ENCODE measurements at regions not wholly inside any gene's neighbourhood (a gene's known extent, or its start where the extent isn't known, plus 50 kb on each side); places are given as distances from the start of the nearest gene placed in this dataset.
"Not testable (repeated sequence)": the region's sequence is repeated elsewhere in the genome, so short reads cannot be mapped to it uniquely, and the experiment has no call there.

- no peak for DNase-seq
Observed at GRCh38 chr7:119482671-119483070, 790.3 kb upstream of the KCND2 start.

- DNase-seq, result no peak
Observed at GRCh38 chr7:119483364-119483763, 789.6 kb upstream of the KCND2 start.

GRCh38 chr7:119514326-119514725 is 758.6 kb upstream of the KCND2 start:
- DNase-seq, result no peak

DNA sequence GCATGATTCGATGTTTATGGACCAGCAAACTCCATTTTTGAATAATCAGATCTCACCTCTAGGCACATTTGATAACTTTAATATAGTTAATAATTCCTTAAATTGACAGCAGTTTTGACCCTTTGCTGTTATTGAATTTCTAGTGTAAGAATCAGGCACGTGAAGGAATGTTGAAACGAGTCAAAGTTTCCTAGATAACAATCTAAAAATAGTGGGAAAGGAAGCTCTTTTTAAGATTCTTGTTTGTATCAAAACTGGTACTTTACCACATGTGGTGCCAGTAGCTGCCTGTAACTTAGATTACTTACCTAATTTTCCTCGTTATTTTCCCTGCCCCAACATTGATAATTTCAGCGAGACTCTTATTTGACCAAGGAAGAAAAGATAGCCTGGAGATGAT is 757.8 kb upstream of the KCND2 start:
- DNase-seq, result no peak

DNA sequence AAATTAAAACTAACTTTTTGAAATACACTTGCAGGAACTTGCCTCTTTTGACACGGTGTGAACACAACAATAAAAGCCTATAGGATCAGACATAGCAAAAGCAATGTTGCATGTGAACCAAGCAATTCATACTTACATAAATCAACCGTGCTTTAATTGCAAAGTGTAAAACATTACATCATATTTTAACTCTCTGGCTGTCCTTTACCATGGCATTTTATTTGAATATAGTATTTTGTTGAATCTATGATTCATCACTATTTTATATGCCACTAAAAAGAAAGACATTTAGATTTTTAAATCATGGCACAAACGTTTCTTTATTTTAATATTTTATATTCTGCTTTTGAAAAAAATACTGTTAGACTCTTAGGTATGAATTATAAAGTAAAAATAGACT is 757.0 kb upstream of the KCND2 start:
- DNase-seq, result no peak

GRCh38 chr7:119522263-119522662 is 750.7 kb upstream of the KCND2 start:
- no peak for DNase-seq

DNA sequence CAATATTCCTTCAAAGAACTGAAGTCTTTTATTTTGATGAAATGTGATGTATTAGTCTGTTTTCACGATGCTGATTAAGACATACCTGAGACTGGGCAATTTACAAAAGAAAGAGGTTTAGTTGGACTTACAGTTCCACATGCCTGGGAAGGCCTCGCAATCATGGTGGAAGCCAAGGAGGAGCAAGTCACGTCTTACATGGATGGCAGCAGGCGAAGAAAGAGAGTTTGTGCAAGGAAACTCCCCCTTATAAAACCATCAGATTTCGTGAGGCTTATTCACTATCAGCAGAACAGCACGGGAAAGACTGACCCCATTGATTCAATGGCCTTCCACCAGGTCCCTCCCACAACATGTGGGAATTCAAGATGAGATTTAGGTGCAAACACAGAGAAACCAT is 750.3 kb upstream of the KCND2 start:
- DNase-seq, result no peak

- no peak for DNase-seq
Observed at GRCh38 chr7:119545118-119545517, 727.9 kb upstream of the KCND2 start.

- no peak for DNase-seq
Observed at GRCh38 chr7:119555788-119556187, 717.2 kb upstream of the KCND2 start.

GRCh38 chr7:119556436-119556835 is 716.5 kb upstream of the KCND2 start:
- DNase-seq, result no peak

- no peak for DNase-seq
Observed at GRCh38 chr7:119561751-119562150, 711.2 kb upstream of the KCND2 start.

DNA sequence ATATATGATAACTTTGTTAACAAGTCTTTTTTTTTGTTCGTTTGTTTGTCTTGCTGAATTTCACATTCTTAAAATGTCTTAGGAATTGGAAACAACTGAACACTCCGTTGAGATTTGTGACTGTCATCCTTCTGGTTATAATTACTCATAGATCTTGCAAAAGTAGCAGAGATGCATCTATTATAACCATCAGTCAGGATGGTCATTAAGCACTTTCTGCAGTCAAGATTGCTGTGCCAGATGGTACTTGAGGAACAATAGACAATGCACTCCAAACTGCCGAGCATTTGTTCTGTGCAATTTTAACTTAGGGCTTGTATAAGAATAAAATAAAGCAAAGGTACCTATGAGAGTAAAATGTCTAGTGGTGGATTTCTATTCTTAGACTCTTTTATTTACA is 710.1 kb upstream of the KCND2 start:
- no peak for DNase-seq

- DNase-seq, result no peak
Observed at GRCh38 chr7:119571666-119572065, 701.3 kb upstream of the KCND2 start.

- no peak for DNase-seq
Observed at GRCh38 chr7:119572132-119572531, 700.8 kb upstream of the KCND2 start.

GRCh38 chr7:119572541-119572940 is 700.4 kb upstream of the KCND2 start:
- DNase-seq, result no peak

- DNase-seq, result no peak
Observed at GRCh38 chr7:119578116-119578515, 694.9 kb upstream of the KCND2 start.

DNA sequence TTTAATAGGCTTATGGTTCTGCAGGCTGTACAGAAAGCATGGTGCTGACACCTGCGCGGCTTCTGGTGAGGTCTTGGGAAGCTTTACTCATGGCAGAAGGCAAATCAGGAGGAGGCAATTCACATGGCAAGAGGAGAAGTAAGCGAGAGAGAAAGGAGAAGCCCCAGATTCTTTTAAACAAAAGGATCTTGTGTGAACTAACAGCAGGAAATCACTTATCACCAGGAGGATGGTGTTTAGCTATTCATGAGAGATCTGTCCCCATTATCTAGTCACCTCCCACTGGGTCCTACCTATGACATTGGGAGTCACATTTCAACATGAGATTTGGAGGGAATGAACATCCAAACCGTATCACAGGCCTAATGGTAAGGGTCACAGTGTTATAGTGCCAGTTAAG is 678.0 kb upstream of the KCND2 start:
- no peak for DNase-seq

- no peak for DNase-seq
Observed at GRCh38 chr7:119596651-119597050, 676.3 kb upstream of the KCND2 start.

DNA sequence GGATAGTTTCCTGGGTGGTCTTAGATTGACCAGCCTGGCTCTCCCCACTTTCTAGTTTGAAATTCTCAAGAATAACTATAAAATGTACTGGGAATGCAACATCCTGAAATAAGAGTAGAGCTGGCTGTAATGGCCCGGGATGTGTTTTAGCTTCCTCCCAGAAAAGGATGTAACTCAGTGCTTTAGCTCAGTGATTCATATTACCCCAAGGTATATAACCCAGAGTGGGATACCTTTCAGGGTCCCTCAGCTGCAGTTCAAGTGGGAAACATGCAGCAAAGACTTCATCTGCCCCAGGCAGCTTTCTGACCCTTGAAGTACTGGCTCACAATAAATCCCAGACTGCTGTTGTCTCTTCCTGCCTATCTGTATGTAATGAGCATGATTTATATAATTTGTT is 666.7 kb upstream of the KCND2 start:
- DNase-seq, result no peak

DNA sequence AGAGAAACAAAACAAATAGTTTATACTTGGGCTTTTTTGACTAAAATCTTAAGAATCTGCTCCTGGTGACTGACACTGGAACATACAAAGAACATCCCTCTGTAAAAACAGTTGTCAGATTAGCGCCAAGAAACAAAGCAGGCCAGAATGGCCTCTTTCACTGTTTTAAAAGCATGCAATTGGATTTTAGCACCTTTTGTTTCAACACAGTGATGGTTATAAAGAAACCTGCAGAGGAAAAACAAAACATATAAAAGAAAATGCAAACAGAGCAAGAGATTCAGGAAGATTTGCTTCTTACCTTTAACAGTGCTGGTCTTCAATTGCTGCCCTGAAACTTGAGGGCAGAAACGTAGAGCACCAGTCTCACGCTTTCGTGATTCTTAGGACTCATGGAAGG is 652.2 kb upstream of the KCND2 start:
- no peak for DNase-seq

GRCh38 chr7:119623427-119623826 is 649.5 kb upstream of the KCND2 start:
- DNase-seq, result no peak

DNA sequence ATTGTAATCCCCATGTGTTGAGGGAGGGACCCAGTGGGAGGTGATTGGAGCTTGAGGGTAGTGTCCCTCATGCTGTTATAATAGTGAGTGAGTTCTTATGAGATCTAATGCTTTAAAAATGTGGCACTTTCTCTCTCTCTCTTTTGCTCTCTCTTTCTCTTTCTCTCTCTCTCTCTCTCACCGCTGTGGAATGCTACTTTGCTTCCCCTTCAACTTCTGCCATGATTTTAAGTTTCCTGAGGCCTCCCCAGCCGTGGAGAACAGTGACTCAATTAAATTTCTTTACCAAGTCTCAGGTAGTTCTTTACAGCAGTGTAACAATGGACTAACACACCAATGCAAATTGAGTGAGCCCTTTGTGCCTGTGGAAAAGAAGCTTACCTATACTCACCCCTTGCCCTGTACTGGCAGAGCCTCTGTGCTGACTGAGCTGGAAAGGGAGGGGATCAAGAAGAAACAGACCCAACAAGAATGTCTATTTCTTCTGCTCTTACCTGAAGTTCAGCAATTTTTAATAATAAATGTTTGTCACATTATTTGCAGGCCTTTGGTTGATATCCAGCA is 642.5 kb upstream of the KCND2 start:
- no peak for DNase-seq

DNA sequence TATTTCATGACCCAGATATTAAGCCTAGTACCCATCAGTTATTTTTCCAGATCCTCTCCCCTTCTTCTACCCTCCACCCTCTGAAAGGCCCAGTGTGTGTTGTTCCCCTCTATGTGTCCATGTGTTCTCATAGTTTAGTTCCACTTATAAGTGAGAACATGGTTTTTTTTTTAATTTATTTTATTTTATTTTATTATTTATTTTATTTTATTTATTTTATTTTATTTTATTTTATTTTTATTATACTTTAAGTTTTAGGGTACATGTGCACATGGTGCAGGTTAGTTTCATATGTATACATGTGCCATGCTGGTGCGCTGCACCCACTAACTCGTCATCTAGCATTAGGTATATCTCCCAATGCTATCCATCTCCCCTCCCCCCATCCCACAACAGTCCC is 639.2 kb upstream of the KCND2 start:
- DNase-seq, result not testable (repeated sequence)

DNA sequence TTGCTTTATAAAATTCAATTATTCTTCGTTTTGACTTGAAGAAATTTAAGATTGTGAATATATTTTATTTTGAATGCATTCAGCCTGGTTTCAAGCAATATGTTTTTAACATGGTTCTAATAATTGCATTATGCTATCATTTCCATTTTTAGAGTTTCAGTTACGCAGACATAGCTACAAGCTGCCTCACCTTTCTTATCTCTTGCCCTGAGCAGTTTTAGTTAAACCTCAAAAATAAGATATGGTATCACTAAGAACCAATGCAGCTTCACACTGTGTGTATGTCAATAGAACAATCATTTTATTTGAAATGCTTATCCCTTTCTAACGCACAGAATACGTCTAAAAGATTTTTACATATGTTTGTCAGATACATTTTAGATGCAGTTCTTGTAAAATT is 632.6 kb upstream of the KCND2 start:
- no peak for DNase-seq

DNA sequence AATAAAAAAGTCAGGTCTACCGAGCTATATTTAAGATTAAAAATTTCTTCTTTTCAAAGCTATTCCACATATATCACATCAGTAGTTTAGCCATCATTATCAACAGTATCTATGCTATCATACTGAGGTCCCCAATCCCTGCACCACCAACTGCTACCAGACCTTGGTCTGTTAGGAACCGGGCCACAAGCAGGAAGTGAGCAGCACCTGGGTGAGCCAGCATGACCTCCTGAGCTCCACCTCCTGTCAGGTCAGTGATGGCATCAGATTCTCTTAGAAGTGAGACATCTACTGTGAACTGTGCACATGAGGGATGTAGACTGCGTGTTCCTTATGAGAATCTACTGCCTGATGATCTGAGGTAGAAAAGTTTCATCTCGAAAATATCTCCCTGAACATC is 632.1 kb upstream of the KCND2 start:
- DNase-seq, result no peak

DNA sequence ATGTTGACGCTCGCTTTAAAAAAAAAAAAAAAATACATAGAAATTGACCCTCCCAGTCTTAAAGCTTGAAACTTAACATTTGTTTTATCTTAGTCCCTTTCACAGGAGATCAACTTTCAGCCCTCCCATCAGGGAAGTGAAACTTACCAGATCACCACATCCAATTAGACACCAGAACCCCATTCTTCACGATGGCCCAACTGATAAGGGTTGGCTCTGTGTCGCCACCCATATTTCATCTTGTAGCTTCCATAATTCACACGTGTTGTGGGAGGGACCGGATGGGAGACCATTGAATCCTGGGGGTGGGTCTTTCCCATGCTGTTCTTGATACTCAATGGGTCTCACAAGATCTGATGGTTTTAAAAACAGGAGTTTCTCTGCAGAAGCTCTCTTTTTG is 629.4 kb upstream of the KCND2 start:
- no peak for DNase-seq

All from HCEC 1CT (cell line).